Lower leg skin (tissue), 3 donors: ENCODE measurements at regions not wholly inside any gene's neighbourhood (a gene's known extent, or its start where the extent isn't known, plus 50 kb on each side); places are given as distances from the start of the nearest gene placed in this dataset.

Experiments
- CTCF ChIP-seq, 3 donors: fragments of 450-650 bp; IDR thresholded peaks; one replicate each; pipeline ENCODE4 v1.5.1; 2016; ENCODE audit warnings: antibody characterized with exemption in 3 of 3, mild to moderate bottlenecking in 3 of 3, moderate library complexity in 2 of 3
- POLR2A ChIP-seq, 2 donors: fragments of 450-650 bp; IDR thresholded peaks; one replicate each; pipeline ENCODE4 v1.6.1; 2016 to 2017; ENCODE audit warnings: antibody characterized with exemption in 2 of 2, mild to moderate bottlenecking in 1 of 2, moderate library complexity in 1 of 2

- TF ChIP-seq CTCF (IDR thresholded peaks at IDR 0.05) (no peak), POLR2A (IDR thresholded peaks at IDR 0.05) (no peak)
Measured at GRCh38 chrX:26008691-26009090, 129.5 kb upstream of the MAGEB18 start.
